ENCODE measurements at regions not wholly inside any gene's neighbourhood (a gene's known extent, or its start where the extent isn't known, plus 50 kb on each side); places are given as distances from the start of the nearest gene placed in this dataset.
"Not testable (repeated sequence)": the region's sequence is repeated elsewhere in the genome, so short reads cannot be mapped to it uniquely, and the experiment has no call there.

- DNase-seq, result no peak
These were observed 66.3 kb upstream of the ADAMTS18 start for GRCh38 chr16:77500934-77501664.

GRCh38 chr16:77502448-77502847, 67.6 kb upstream of the ADAMTS18 start:
- no peaks in the 10 kb centered on the region for H3K36me3 ChIP-seq
- WGBS, 3 donors, result 53 to 67% (median 58%) methylated on average over 6 of the region's 6 CpGs

More at GRCh38 chr16:77500934-77501664, 66.3 kb upstream of the ADAMTS18 start:
- intact Hi-C loops (cut with DNase I), result no loop called here
- Histone ChIP-seq H3K4me3 (no peak overlapping the region), H3K27me3 (no peaks in the 10 kb centered on the region), H3K4me1 (ENCODE audit: insufficient read depth) (peaks cover 13% of the 10 kb centered on the region), H3K9me3 (no peaks in the 10 kb centered on the region), H3K27ac (no peak overlapping the region), H3K36me3 (no peaks in the 10 kb centered on the region)
- WGBS, 3 donors, result 24 to 37% (median 30%) methylated on average over 7 of the region's 7 CpGs
- TF ChIP-seq, protein P1, sequence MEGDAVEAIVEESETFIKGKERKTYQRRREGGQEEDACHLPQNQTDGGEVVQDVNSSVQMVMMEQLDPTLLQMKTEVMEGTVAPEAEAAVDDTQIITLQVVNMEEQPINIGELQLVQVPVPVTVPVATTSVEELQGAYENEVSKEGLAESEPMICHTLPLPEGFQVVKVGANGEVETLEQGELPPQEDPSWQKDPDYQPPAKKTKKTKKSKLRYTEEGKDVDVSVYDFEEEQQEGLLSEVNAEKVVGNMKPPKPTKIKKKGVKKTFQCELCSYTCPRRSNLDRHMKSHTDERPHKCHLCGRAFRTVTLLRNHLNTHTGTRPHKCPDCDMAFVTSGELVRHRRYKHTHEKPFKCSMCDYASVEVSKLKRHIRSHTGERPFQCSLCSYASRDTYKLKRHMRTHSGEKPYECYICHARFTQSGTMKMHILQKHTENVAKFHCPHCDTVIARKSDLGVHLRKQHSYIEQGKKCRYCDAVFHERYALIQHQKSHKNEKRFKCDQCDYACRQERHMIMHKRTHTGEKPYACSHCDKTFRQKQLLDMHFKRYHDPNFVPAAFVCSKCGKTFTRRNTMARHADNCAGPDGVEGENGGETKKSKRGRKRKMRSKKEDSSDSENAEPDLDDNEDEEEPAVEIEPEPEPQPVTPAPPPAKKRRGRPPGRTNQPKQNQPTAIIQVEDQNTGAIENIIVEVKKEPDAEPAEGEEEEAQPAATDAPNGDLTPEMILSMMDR (IDR thresholded peaks at IDR 0.05), result no peak
- TF ChIP-seq POLR2A (IDR thresholded peaks at IDR 0.05), result no peak
- no peak for TF ChIP-seq EP300 (IDR thresholded peaks at IDR 0.05)

GRCh38 chr16:77506492-77506891, 71.7 kb upstream of the ADAMTS18 start:
- H3K4me1 ChIP-seq (ENCODE audit: insufficient read depth); H3K27me3 ChIP-seq; intact Hi-C loops (cut with DNase I); H3K27ac ChIP-seq; H3K9me3 ChIP-seq; H3K36me3 ChIP-seq; DNase-seq; H3K4me3 ChIP-seq: not testable (repeated sequence)
- WGBS, 3 donors, result 95 to 100% (median 99%) methylated on average over 2 of the region's 2 CpGs

More at GRCh38 chr16:77502448-77502847, 67.6 kb upstream of the ADAMTS18 start:
- Histone ChIP-seq H3K4me1 (ENCODE audit: insufficient read depth) (peaks cover 13% of the 10 kb centered on the region), H3K27ac (no peak overlapping the region), H3K4me3 (no peak overlapping the region), H3K27me3 (no peaks in the 10 kb centered on the region), H3K9me3 (no peaks in the 10 kb centered on the region)
- DNase-seq, result no peak
- intact Hi-C loops (cut with DNase I), result no loop called here
- TF ChIP-seq, protein P1 (IDR thresholded peaks at IDR 0.05), result no peak

DNA sequence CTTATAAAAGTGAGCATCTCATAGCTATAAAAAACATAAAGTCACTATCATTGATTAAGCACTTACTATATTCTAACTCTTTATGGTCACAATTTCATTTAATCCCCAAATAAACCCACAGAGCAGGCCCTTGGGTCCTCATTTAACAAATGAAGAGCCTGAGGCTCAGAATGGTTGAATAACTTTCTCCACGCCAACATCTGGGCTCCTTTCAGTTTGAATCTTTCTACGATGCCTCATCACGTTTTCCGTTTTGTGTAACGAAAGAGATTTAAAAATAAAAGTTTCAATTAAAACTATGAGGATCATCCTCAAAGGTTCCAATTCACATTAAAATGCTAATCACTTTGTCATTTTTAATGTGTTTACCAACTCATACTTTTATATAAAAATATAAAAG, 74.2 kb upstream of the ADAMTS18 start:
- H3K27ac ChIP-seq, result no peak overlapping the region
- no peaks in the 10 kb centered on the region for H3K9me3 ChIP-seq
- TF ChIP-seq, protein P1 (IDR thresholded peaks at IDR 0.05), result no peak
- TF ChIP-seq POLR2A (IDR thresholded peaks at IDR 0.05) (no peak), EP300 (IDR thresholded peaks at IDR 0.05) (no peak)
- no peak for DNase-seq
- H3K36me3 ChIP-seq, result no peaks in the 10 kb centered on the region
- no peaks in the 10 kb centered on the region for H3K4me1 ChIP-seq (ENCODE audit: insufficient read depth)
- no peak overlapping the region for H3K4me3 ChIP-seq
- intact Hi-C loops (cut with DNase I), result no loop called here
- no peaks in the 10 kb centered on the region for H3K27me3 ChIP-seq
- 89 to 97% (median 96%) methylated on average over 5 of the region's 5 CpGs for whole genome bisulfite sequencing, 3 donors

DNA sequence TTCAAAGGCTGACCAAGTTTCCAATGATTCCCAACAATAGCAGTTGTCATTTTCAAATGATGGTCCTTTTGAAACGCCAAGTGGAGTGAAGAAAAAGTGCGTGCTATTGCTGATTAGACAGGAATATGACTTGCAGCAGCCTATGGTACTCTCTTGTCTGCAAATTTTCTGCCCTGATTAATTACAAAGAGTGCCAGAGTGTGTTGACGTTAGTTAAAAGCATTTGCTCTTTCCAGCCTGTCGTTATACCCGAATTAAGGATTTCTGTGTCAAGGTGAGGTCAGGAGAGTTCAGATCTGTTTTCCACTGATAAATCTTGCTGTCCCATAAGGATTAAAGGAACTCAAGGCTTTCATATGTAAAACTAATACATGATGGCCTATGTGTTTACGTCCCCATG, 75.0 kb upstream of the ADAMTS18 start:
- Histone ChIP-seq H3K27ac (no peak overlapping the region), H3K9me3 (no peaks in the 10 kb centered on the region)

More for the DNA sequence above, 75.0 kb upstream of the ADAMTS18 start:
- TF ChIP-seq EP300 (IDR thresholded peaks at IDR 0.05) (no peak), POLR2A (IDR thresholded peaks at IDR 0.05) (no peak)
- TF ChIP-seq, protein P1 (IDR thresholded peaks at IDR 0.05), result no peak
- Histone ChIP-seq H3K4me1 (ENCODE audit: insufficient read depth) (no peaks in the 10 kb centered on the region), H3K27me3 (no peaks in the 10 kb centered on the region), H3K4me3 (no peak overlapping the region), H3K36me3 (no peaks in the 10 kb centered on the region)
- 56 to 65% (median 58%) methylated on average over 6 of the region's 6 CpGs for WGBS, 3 donors
- DNase-seq, result no peak
- intact Hi-C loops (cut with DNase I), result no loop called here
